Ishikawa (cell line): ENCODE measurements at regions not wholly inside any gene's neighbourhood (a gene's known extent, or its start where the extent isn't known, plus 50 kb on each side); places are given as distances from the start of the nearest gene placed in this dataset.

Experiments
- CEBPB ChIP-seq: IDR thresholded peaks from 2 replicates; pipeline ENCODE4 v1.6.1; 2012
- CREB1 ChIP-seq: IDR thresholded peaks from 2 replicates; pipeline ENCODE4 v1.6.1; 2012; ENCODE audit warnings: low read depth
- EGR1 ChIP-seq: IDR thresholded peaks from 2 replicates; pipeline ENCODE4 v1.6.1; 2012
- EP300 ChIP-seq: IDR thresholded peaks from 2 replicates; pipeline ENCODE4 v1.6.1; 2012; ENCODE audit warnings: borderline replicate concordance
- FOXM1 ChIP-seq: IDR thresholded peaks from 2 replicates; pipeline ENCODE4 v1.6.1; 2012; ENCODE audit warnings: low read depth, borderline replicate concordance
- NFIC ChIP-seq: IDR thresholded peaks from 2 replicates; pipeline ENCODE4 v1.6.1; 2012
- RAD21 ChIP-seq: IDR thresholded peaks from 2 replicates; pipeline ENCODE4 v1.6.1; 2012; ENCODE audit warnings: low read depth
- TAF1 ChIP-seq: IDR thresholded peaks from 2 replicates; pipeline ENCODE4 v1.6.1; 2012; ENCODE audit warnings: low read depth, mild to moderate bottlenecking
- TCF12 ChIP-seq: IDR thresholded peaks from 2 replicates; pipeline ENCODE4 v1.6.1; 2012; ENCODE audit warnings: low read depth
- TEAD4 ChIP-seq: IDR thresholded peaks from 2 replicates; pipeline ENCODE4 v1.6.1; 2012
- YY1 ChIP-seq: IDR thresholded peaks from 2 replicates; pipeline ENCODE4 v1.6.1; 2012; ENCODE audit warnings: low read depth
- ZBTB7A ChIP-seq: IDR thresholded peaks from 2 replicates; pipeline ENCODE4 v1.6.1; 2012; ENCODE audit warnings: low read depth
- TF ChIP-seq, protein P1 (sequence below): IDR thresholded peaks from 2 replicates; pipeline ENCODE4 v1.6.1; 2012; ENCODE audit warnings: low read depth, mild to moderate bottlenecking
- TF ChIP-seq, protein P2 (sequence below): IDR thresholded peaks from 2 replicates; pipeline ENCODE4 v1.6.1; 2012
- TF ChIP-seq, protein P3 (sequence below): IDR thresholded peaks from 2 replicates; pipeline ENCODE4 v1.6.1; 2012

- TF ChIP-seq TCF12 (no peak), ZBTB7A (no peak), NFIC (no peak), FOXM1 (no peak), RAD21 (no peak), CREB1 (no peak), YY1 (no peak), TAF1 (no peak), EP300 (no peak), CEBPB (no peak), TEAD4 (no peak), EGR1 (no peak)
- TF ChIP-seq, protein P1, sequence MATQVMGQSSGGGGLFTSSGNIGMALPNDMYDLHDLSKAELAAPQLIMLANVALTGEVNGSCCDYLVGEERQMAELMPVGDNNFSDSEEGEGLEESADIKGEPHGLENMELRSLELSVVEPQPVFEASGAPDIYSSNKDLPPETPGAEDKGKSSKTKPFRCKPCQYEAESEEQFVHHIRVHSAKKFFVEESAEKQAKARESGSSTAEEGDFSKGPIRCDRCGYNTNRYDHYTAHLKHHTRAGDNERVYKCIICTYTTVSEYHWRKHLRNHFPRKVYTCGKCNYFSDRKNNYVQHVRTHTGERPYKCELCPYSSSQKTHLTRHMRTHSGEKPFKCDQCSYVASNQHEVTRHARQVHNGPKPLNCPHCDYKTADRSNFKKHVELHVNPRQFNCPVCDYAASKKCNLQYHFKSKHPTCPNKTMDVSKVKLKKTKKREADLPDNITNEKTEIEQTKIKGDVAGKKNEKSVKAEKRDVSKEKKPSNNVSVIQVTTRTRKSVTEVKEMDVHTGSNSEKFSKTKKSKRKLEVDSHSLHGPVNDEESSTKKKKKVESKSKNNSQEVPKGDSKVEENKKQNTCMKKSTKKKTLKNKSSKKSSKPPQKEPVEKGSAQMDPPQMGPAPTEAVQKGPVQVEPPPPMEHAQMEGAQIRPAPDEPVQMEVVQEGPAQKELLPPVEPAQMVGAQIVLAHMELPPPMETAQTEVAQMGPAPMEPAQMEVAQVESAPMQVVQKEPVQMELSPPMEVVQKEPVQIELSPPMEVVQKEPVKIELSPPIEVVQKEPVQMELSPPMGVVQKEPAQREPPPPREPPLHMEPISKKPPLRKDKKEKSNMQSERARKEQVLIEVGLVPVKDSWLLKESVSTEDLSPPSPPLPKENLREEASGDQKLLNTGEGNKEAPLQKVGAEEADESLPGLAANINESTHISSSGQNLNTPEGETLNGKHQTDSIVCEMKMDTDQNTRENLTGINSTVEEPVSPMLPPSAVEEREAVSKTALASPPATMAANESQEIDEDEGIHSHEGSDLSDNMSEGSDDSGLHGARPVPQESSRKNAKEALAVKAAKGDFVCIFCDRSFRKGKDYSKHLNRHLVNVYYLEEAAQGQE: no peak
- TF ChIP-seq, protein P2, sequence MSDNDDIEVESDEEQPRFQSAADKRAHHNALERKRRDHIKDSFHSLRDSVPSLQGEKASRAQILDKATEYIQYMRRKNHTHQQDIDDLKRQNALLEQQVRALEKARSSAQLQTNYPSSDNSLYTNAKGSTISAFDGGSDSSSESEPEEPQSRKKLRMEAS: no peak
- TF ChIP-seq, protein P3, sequence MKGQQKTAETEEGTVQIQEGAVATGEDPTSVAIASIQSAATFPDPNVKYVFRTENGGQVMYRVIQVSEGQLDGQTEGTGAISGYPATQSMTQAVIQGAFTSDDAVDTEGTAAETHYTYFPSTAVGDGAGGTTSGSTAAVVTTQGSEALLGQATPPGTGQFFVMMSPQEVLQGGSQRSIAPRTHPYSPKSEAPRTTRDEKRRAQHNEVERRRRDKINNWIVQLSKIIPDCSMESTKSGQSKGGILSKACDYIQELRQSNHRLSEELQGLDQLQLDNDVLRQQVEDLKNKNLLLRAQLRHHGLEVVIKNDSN: no peak
Observed at GRCh38 chr2:228866781-228867180, 404.3 kb downstream of the PID1 start.

- TF ChIP-seq TAF1: no peak
- TF ChIP-seq, protein P3: no peak
- no peak for TF ChIP-seq CEBPB
- TF ChIP-seq EGR1: no peak
- TF ChIP-seq, protein P2: no peak
- TF ChIP-seq ZBTB7A: no peak
- no peak for TF ChIP-seq YY1
- TF ChIP-seq CREB1: no peak
- TF ChIP-seq RAD21: no peak
- no peak for TF ChIP-seq FOXM1
- no peak for TF ChIP-seq EP300
- TF ChIP-seq NFIC: no peak
- TF ChIP-seq TEAD4: no peak
- TF ChIP-seq, protein P1: no peak
- TF ChIP-seq TCF12: no peak
Observed at GRCh38 chr2:228866044-228866443, 405.0 kb downstream of the PID1 start.

GRCh38 chr2:228864131-228864530, 407.0 kb downstream of the PID1 start:
- no peak for TF ChIP-seq RAD21
- TF ChIP-seq, protein P2: no peak
- no peak for TF ChIP-seq FOXM1
- TF ChIP-seq TAF1: no peak
- no peak for TF ChIP-seq ZBTB7A
- no peak for TF ChIP-seq EP300
- TF ChIP-seq CEBPB: no peak
- TF ChIP-seq YY1: no peak
- TF ChIP-seq CREB1: no peak
- TF ChIP-seq, protein P1: no peak
- no peak for TF ChIP-seq TEAD4
- no peak for TF ChIP-seq TCF12

DNA sequence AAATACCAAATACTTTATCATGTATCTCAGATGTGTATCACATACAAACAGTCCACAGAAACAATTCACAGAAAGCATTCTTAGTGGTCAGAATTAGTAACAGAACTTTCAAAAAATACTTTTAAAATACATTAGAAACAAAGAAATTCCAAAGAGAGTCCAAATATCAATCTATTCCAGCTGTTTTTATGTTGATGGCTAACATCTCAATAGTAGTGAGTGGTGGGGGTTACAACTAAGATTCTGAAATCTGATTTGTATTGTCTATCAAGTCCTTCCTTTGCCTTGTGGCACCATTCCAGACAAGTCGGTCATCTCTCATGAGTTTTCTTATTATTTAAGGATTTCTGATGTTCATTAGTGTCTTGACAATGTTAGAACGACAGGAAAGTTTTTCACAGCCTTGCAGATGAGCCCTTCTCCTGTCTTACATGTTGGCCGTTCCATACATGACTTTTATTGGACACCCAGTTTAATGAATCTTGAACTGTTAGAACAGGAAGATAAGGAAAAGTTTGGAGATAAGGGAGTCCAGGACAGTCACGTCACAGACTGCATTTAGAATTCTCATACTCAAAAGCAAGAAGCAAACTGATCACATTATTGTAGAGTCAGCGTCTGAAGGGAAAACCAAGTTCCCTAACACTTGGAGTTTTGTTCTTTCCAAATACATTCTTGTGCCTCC, 410.3 kb downstream of the PID1 start:
- no peak for TF ChIP-seq TAF1
- no peak for TF ChIP-seq TEAD4

DNA sequence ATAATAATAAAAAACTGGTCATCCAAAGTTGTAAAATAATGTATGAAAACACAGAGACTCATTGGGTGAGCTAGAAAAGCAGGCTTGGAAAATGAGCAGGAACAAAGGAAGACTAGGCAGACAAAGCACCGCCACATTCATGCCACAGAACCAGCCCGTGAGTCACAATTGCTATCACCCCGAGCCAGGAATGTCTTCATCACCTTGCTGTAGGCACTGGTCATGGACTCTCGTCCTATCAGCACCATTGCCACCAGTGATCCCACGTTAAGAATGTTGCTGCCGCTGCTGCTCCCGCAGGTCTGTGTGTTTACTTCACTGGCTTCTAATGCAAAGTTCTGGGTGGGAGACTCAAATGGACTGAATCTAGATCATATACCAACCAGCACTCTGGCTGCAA, 417.9 kb downstream of the PID1 start:
- TF ChIP-seq TCF12 (no peak), YY1 (no peak), NFIC (no peak), FOXM1 (no peak), TAF1 (no peak)
- TF ChIP-seq, protein P1: no peak
